ENCODE measurements at regions not wholly inside any gene's neighbourhood (a gene's known extent, or its start where the extent isn't known, plus 50 kb on each side); places are given as distances from the start of the nearest gene placed in this dataset.
"Not testable (repeated sequence)": the region's sequence is repeated elsewhere in the genome, so short reads cannot be mapped to it uniquely, and the experiment has no call there.

- not testable (repeated sequence) for TF ChIP-seq CTCF (IDR thresholded peaks at IDR 0.05; ENCODE audit: low read length); EZH2 (IDR thresholded peaks at IDR 0.05; ENCODE audit: borderline replicate concordance, low read length)
Observed at GRCh38 chr15:99494536-99495233, 71.1 kb upstream of the MEF2A start.
